ENCODE measurements at regions not wholly inside any gene's neighbourhood (a gene's known extent, or its start where the extent isn't known, plus 50 kb on each side); places are given as distances from the start of the nearest gene placed in this dataset.

DNA sequence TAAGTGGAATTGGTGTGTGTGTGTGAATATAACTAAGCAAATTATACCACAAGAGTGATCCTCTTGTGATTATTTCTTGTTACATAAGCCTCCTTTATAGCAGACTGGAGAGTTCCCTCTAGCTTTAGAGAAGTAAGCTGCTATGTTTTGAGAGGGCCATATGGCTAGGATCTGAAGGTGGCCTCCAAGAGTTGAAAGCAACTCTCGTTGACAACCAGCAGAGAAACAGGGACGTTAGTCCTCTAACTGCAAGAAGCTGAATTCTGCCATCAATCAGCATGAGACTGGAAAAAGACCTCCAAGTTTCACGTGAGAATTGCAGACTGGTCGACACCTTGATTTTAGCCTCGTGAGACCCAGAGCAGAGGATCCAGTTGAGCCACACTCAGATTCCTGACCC is 278.5 kb upstream of the ZNF717 start:
- no peak overlapping the region for H3K4me3 ChIP-seq
- H3K4me1 Mint-ChIP-seq: no peaks in the 10 kb centered on the region
- no peaks in the 10 kb centered on the region for H3F3A ChIP-seq (ENCODE audit: low read depth)
- no peak overlapping the region for H3K27ac Mint-ChIP-seq
- no peaks in the 10 kb centered on the region for H3K9me3 ChIP-seq (ENCODE audit: low read depth)
- H3K79me2 ChIP-seq (ENCODE audit: low read depth): no peaks in the 10 kb centered on the region
- no peak for DNase-seq (ENCODE audit: low spot score)
- no peaks in the 10 kb centered on the region for H3K9me3 Mint-ChIP-seq
- TF ChIP-seq EZH2phosphoT487 (IDR thresholded peaks at IDR 0.05): no peak
- TF ChIP-seq EZH2 (IDR thresholded peaks at IDR 0.05): no peak
- TF ChIP-seq, protein P1, sequence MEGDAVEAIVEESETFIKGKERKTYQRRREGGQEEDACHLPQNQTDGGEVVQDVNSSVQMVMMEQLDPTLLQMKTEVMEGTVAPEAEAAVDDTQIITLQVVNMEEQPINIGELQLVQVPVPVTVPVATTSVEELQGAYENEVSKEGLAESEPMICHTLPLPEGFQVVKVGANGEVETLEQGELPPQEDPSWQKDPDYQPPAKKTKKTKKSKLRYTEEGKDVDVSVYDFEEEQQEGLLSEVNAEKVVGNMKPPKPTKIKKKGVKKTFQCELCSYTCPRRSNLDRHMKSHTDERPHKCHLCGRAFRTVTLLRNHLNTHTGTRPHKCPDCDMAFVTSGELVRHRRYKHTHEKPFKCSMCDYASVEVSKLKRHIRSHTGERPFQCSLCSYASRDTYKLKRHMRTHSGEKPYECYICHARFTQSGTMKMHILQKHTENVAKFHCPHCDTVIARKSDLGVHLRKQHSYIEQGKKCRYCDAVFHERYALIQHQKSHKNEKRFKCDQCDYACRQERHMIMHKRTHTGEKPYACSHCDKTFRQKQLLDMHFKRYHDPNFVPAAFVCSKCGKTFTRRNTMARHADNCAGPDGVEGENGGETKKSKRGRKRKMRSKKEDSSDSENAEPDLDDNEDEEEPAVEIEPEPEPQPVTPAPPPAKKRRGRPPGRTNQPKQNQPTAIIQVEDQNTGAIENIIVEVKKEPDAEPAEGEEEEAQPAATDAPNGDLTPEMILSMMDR (IDR thresholded peaks at IDR 0.05): no peak
- no peak overlapping the region for H3K9ac ChIP-seq
- H2AFZ ChIP-seq (replicated peaks): peak overlapping the region; percentile 36
- no peaks in the 10 kb centered on the region for H3K36me3 ChIP-seq
- no peak overlapping the region for H3K4me3 Mint-ChIP-seq
- H3K27me3 ChIP-seq: no peaks in the 10 kb centered on the region
- no peak overlapping the region for H3K27ac ChIP-seq
- H3K4me2 ChIP-seq: no peak overlapping the region
- H3K27me3 Mint-ChIP-seq (ENCODE audit: insufficient read depth, low read depth): peaks cover 3% of the 10 kb centered on the region
- H4K20me1 ChIP-seq (ENCODE audit: low read depth): no peaks in the 10 kb centered on the region
- no peaks in the 10 kb centered on the region for H3K4me1 ChIP-seq
- H3K36me3 Mint-ChIP-seq: no peaks in the 10 kb centered on the region

DNA sequence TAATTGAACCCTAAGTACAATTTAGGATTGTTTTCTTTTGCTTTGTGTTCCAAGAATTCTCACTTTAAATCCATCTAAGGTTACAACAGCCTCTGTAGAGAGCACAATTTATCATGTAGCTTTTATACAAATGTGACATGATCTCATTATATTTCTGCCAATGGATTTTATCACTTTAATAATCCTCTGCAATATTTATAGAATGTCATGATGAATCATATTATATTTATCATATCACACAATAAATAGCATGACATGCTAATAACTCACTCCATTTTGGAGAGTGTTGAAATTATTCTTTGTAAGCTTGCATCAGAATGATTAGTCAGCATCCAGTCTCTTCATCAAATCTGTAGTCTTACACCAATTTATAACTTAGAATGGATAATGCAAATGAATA is 280.6 kb upstream of the ZNF717 start:
- Mint-ChIP-seq H3K27ac (no peak overlapping the region), H3K36me3 (no peaks in the 10 kb centered on the region), H3K4me3 (no peak overlapping the region), H3K9me3 (no peaks in the 10 kb centered on the region), H3K27me3 (ENCODE audit: insufficient read depth, low read depth) (peaks cover 3% of the 10 kb centered on the region), H3K4me1 (no peaks in the 10 kb centered on the region)
- Histone ChIP-seq H3K27me3 (no peaks in the 10 kb centered on the region), H3K4me3 (no peak overlapping the region), H2AFZ (replicated peaks) (no peak overlapping the region), H4K20me1 (ENCODE audit: low read depth) (no peaks in the 10 kb centered on the region), H3F3A (ENCODE audit: low read depth) (no peaks in the 10 kb centered on the region), H3K79me2 (ENCODE audit: low read depth) (no peaks in the 10 kb centered on the region), H3K4me1 (no peaks in the 10 kb centered on the region), H3K9me3 (ENCODE audit: low read depth) (no peaks in the 10 kb centered on the region), H3K4me2 (no peak overlapping the region), H3K36me3 (no peaks in the 10 kb centered on the region), H3K27ac (no peak overlapping the region), H3K9ac (no peak overlapping the region)
- no peak for DNase-seq (ENCODE audit: low spot score)
- TF ChIP-seq, protein P1 (IDR thresholded peaks at IDR 0.05): no peak
- TF ChIP-seq EZH2phosphoT487 (IDR thresholded peaks at IDR 0.05) (no peak), EZH2 (IDR thresholded peaks at IDR 0.05) (no peak)

DNA sequence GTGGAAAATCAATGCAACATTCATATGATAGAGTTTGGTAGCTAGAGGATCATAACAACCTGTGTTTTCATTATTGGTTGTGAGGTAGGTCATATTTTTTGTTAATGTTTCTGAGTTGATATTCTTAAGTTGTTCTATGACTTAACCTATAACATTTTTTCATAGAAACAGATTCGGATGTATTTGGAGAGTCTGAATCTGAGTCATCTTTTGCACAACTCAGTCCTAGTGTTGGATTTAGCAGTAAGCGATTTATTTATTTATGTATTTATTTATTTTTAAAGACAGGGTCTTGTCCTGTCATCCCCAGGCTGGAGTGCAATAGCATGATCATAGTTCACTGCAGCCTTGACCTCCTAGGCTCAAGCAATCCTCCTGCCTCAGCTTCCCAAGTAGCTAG is 292.8 kb upstream of the ZNF717 start:
- H3K9me3 ChIP-seq (ENCODE audit: low read depth): no peaks in the 10 kb centered on the region
- no peak for DNase-seq (ENCODE audit: low spot score)

More for the DNA sequence above, 292.8 kb upstream of the ZNF717 start:
- H3K4me3 Mint-ChIP-seq: no peak overlapping the region
- H3K4me3 ChIP-seq: no peak overlapping the region
- H3K4me2 ChIP-seq: no peak overlapping the region
- H3K27me3 ChIP-seq: no peaks in the 10 kb centered on the region
- H3K27me3 Mint-ChIP-seq (ENCODE audit: insufficient read depth, low read depth): no peaks in the 10 kb centered on the region
- TF ChIP-seq EZH2 (IDR thresholded peaks at IDR 0.05): no peak
- TF ChIP-seq, protein P1 (IDR thresholded peaks at IDR 0.05): no peak
- TF ChIP-seq EZH2phosphoT487 (IDR thresholded peaks at IDR 0.05): no peak
- no peaks in the 10 kb centered on the region for H4K20me1 ChIP-seq (ENCODE audit: low read depth)
- no peak overlapping the region for H3K27ac ChIP-seq
- no peaks in the 10 kb centered on the region for H3K4me1 Mint-ChIP-seq
- no peaks in the 10 kb centered on the region for H3K9me3 Mint-ChIP-seq
- no peak overlapping the region for H3K9ac ChIP-seq
- H3K27ac Mint-ChIP-seq: no peak overlapping the region
- no peaks in the 10 kb centered on the region for H3K79me2 ChIP-seq (ENCODE audit: low read depth)
- no peak overlapping the region for H2AFZ ChIP-seq (replicated peaks)
- H3K36me3 ChIP-seq: no peaks in the 10 kb centered on the region
- no peaks in the 10 kb centered on the region for H3K36me3 Mint-ChIP-seq
- no peaks in the 10 kb centered on the region for H3F3A ChIP-seq (ENCODE audit: low read depth)
- H3K4me1 ChIP-seq: no peaks in the 10 kb centered on the region
